GM08714 (cell line): ENCODE measurements at regions not wholly inside any gene's neighbourhood (a gene's known extent, or its start where the extent isn't known, plus 50 kb on each side); places are given as distances from the start of the nearest gene placed in this dataset.
"Not testable (repeated sequence)": the region's sequence is repeated elsewhere in the genome, so short reads cannot be mapped to it uniquely, and the experiment has no call there.

Experiments used
- H3K4me3 ChIP-seq: fragments of 200-500 bp; sonication (Bioruptor generic); 2 replicates; pipeline ENCODE4 v1.5.1; 2014; ENCODE audit warnings: mild to moderate bottlenecking, low read length, inconsistent platforms
- ZNF274 ChIP-seq: IDR thresholded peaks from 2 replicates; pipeline ENCODE4 v1.6.1; 2012; ENCODE audit warnings: mild to moderate bottlenecking, low read depth, low read length

DNA sequence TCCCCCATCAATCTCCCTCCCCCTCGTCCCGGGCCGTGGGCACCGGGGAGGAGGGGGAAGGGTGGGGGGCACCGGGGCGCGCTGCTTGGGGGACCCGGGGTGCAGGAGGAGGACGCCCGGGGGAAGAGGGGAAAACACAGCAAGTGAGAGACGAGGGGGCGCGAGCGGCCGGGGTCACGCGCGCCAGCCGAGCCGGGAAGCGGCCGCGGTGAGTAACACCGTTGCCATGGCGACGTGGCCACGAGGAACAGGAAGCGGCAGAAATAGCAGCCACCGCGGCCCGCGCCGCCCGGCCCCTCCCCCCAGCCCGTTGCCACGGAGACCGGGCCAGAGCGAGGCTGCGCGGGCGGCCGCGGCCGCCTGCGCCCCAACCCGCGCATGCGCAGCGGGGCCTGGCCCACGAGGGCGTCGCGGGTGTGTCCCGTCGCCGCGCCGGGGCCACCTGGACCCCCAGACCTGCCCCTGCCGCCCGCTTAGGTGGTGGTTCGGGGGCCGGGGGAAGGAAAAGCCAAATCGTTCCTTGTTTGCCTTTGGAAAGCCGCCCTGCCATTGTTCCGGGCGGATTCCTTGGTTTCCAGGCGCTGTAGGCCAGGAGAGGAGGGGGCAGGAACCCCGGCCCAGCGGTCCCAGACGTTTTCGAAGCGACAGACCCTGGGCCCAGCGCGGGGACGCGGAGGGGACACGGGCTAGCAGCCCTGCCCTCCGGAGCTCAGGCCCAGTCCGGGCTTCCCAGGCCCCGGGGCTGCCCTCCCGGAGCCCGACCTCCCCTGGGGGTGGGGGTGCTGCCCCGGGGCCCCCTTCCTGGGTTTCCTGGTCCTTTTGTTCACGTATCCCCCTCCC is 207.1 kb downstream of the C9orf50 start:
- peak overlapping the region; percentile 50; the same call in 1 of the 2 replicates for H3K4me3 ChIP-seq
- TF ChIP-seq ZNF274, result no peak

DNA sequence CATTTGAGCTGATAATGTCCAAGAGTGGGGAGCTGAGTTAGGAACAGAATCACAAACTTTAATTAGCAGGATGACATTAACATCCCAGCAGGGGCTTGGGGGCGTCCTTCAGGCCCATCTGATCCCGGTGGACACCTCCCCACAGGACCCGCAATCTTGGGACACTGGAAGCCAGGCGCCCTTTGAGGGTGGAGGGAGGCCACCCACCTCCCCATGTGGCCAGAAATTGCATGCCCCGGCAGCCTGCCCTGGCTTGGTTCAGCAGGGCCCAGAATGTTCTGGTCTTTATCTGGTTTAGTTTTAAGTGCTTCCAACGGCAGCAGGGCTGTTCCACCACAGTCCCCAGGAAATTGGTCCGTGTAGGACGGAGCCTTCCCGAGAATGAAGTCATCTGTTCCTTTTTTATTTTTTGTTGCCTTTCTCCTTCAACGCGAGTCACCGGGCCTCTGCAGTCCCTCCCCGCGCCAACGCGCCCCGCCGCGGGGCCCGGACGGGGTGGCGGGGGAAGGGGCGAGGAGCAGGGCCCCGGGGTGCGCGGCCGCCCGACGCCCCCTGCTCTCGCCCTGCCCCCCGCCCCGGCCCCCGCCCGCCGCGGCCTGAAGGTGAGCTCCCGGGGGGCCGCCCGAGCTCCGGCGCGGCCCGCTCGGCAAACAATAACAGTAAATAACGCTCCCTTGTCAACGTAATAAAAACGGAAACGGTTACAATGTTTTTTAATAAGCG is 207.9 kb downstream of the C9orf50 start:
- no peak for TF ChIP-seq ZNF274
- no peak overlapping the region; the same call in 1 of the 2 replicates for H3K4me3 ChIP-seq

- not testable (repeated sequence) for H3K4me3 ChIP-seq
Observed at GRCh38 chr9:129412176-129412813, 208.6 kb downstream of the C9orf50 start.

DNA sequence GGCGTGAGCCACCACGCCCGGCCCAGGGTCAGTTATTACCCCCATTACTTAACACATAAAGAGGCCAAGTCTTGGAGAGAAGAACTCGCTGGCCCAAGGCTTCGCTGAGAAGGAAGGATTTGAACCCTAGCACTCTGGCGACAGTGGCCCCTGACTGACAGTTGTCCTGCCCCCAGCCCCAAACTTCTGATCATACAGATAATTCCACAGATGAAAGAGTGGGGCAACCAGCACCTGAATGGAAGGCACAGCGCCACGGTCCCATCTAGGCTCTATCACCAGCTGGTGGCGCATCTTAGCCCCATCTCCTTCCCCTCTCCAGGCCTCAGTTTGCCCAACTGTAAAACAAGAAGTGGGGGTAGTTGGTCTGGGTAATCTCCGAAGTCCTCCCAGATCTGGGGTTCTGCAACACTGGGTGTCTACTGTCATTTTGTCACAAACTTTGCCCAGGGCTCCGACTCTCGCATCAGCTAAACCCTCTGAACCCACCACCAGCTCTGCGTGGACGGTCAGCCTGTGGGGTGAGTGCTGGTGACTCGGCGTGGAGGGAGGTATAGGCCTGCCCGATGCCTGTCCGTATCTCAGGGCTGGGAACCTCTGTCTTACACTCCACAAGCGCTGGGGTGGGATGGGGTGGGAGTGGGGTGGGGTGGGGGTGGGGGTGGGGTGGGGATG is 209.3 kb downstream of the C9orf50 start:
- no peak for TF ChIP-seq ZNF274
- no peak overlapping the region for H3K4me3 ChIP-seq

DNA sequence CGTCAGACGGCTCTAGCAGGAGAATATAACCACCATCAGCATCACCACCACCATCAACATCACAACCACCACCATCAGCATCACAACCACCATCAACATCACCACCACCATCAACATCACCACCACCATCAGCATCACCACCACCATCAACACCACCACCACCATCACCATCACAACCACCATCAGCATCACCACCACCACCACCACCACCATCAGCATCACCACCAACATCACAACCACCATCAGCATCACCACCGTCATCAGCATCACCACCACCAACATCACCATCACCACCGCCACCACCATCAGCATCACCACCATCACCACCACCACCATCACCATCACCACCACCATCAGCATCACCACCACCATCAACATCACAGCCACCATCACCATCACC is 210.7 kb downstream of the C9orf50 start:
- no peak for TF ChIP-seq ZNF274

DNA sequence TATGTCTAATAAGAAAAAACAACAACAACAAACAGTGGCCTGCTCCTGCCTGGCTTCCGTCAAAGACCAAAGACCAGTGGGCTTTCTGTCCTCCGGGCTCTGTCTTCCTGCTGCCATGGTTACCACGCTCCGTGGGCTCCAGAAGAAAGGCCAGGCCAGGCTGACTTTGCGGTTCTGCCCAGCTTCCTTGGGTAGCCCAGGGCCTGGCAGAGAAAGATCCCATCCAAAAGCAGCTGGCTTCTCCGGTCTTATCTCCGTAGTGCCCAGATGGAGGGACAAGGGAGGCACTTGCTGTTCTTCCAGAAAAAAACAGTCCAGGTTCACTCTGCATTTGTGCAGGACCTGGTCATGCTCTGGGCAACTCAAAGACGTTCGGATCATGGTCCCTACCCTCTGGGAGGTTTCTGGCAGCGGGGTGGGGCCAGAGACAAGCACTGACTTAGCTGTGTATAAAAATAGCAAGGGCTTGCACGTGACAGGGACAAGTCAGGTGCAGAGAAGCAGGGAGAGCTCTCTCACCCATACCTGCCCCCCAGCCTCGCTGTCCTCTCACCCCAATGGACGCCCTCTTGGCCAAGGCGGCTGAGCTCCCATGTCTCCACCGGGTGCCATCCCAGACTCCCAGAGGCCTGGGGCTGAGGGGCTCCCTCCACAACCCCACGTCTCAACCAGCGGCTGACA is 212.2 kb downstream of the C9orf50 start:
- H3K4me3 ChIP-seq, result no peak overlapping the region
- no peak for TF ChIP-seq ZNF274

More for the DNA sequence above, 210.7 kb downstream of the C9orf50 start:
- H3K4me3 ChIP-seq, result no peak overlapping the region

DNA sequence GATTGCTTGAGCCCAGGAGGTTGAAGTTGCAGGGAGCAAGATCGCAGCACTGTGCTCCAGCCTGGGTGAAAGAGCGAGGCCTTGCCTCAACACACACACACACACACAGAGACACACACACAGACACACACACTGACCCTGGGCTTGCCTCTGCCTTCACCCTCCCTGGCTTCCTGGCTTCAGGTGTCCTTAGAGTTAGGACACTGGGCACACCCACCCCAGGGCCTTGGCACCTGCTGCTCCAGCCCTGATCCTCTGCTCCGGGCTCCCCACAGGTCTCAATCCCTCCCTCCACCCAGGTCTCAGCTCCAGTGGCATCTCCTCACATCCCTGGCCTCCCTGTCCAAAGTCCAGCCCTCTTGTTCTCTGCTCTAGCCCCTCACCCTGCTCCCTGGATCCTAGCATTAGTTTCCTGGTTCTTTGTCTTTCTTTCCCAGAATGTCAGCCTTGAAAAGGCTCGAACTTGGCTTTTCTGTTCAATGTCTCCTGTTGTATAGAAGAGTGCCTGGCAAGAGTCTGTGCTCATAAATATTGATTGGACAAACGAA is 212.9 kb downstream of the C9orf50 start:
- no peak overlapping the region for H3K4me3 ChIP-seq
- no peak for TF ChIP-seq ZNF274

DNA sequence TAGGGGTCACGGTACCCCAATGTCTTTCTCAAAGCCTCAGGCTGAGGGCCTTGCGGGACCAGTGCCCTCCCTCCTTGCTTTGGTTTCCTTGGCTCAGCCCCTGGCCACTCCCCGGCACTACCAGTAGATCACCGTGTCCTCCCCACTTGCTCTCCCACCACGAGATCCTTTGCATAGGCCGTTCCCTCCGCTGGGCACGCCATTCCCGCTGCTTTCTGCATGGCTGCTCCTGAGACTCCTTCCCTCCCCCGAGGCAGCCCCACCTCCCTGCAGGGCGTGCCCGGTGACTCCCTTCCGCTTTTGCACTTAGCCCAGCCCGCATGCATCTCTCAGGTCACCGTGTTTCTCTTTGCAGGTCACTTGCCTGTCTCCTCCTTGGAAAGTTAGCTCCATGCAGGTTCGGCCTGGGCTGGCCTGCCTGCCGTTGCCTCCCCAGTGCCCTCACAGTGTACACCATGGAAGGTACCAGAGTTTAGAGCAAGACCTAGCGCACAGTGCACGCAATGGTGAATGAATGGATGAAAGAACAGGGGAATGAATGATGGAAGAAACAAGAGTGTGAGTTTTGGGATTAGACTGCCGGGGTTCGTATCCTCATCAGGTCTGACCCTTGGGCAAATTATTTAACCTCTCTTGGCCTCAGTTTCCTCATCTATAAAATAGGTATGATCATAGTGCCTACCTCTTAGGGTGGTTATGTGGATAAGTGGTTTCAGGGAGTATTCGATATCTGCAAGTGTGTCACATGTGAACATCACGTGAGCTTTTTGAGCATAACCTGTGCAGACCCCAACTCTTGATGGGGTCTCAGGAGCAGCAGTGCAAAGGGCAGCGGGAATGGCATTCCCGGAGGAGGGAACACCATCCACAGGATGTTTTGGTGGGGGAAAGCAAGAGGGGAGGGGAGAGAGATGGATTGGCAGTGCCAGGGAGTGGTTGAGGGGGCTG is 214.3 kb downstream of the C9orf50 start:
- no peak overlapping the region for H3K4me3 ChIP-seq
- TF ChIP-seq ZNF274, result no peak

DNA sequence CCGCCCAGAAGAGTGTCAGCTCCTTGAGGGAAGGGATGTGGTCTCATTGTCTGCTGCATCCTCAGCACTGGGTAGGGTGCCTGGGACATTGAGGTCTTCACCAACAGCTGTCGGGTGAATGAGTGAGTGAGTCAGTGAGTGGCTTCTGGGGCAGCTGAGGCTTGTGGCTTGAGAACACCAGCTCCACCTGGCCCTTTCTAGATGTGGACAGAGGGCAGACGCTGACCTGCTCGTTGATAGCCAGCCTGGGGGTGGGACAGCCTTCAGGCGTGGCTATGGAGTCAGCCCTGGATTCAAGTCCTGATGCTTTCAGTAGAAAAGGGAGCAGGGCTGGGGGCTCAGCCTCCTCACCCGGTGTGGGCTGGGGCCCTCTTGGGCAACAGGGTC is 215.1 kb downstream of the C9orf50 start:
- H3K4me3 ChIP-seq, result no peak overlapping the region
- TF ChIP-seq ZNF274, result no peak

DNA sequence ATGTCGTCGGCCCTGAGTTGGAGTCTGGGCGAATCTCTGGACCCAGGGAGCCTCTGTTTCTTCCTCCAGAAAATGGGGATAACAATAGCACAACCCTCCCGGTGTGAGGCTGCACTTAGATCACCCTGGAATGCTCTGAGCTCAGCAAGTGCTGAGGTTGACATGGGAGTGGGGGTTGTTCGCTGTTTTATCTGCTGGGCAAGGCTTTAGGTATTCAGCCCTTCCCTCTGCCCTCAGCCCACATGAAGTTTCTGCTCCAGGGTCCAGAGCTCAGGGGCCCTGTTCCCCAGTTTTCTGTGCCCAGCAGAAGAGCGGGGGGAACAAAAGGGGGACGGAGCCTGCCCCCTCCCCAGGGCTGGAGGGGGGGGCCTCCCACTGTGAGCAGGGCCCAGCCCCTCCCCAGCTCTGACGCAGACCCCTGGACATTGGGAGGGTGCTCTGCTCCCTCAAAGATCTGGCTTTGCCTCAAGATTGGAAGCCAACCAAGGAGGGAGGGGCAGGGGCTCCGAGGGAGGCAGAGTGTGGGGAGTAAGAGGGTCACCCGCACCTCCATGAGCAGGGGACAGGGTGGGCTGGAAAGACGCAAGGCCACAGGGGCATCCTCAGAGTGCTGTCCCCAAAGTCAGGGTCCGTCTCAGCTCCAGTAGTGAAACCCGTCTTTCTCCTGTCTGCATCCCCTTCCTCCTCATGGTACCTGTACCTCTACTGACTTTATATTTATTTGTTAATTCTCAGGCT is 215.6 kb downstream of the C9orf50 start:
- no peak overlapping the region for H3K4me3 ChIP-seq
- no peak for TF ChIP-seq ZNF274

- H3K4me3 ChIP-seq, result no peak overlapping the region
- no peak for TF ChIP-seq ZNF274
Observed at GRCh38 chr9:129404621-129405020, 216.3 kb downstream of the C9orf50 start.
